IPS-NIHi11 (cell line): ENCODE measurements at regions not wholly inside any gene's neighbourhood (a gene's known extent, or its start where the extent isn't known, plus 50 kb on each side); places are given as distances from the start of the nearest gene placed in this dataset.
A peak's percentile ranks its signal among the peaks of the same experiment; 100 is the strongest.

Source experiments
- DNase-seq: peaks from one replicate; pipeline ENCODE4 v3.0.0; 2012; ENCODE audit warnings: mixed read lengths, low spot score

- no peak for DNase-seq
Measured at GRCh38 chr9:90245661-90246060, 397.0 kb downstream of the DIRAS2 start.

DNA sequence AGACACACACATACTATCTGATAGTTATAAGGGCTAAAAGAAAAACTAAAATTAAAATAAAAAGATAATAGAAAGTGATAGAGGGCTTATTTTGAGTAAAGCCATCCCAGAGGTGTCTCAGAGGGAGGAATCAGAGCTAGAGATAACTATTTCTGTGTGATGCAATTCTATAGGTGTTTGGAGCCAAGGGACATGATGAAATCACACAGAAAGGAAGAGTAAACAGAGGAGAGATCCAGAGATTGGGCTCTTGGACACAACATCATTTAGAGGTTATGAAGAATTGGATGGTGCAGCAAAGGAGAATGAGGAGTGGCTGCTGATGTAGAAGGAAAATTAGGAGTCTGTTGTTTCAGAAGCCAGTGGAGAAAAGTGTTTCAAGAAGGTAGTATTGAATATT lies 393.5 kb downstream of the DIRAS2 start:
- no peak for DNase-seq

DNA sequence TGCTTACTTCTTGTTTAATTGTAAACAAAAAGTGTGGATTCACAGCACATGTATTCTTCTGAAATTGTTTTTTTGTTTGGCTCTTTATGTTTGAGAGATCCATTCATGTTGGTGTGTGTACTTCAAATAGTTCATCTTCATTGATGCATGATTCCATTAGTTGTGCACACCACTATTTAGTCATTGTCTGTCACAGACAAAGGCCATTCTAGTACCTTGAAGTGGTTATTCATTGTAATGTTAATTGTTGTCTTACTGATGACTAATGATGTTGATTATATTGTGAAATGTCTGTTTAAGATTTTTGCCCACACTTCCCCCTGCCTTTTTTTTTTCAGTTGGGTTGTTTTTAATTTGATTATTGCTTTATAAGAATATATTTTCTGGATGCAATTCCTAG lies 391.3 kb downstream of the DIRAS2 start:
- no peak for DNase-seq

GRCh38 chr9:90256345-90256744 lies 386.3 kb downstream of the DIRAS2 start:
- no peak for DNase-seq

DNA sequence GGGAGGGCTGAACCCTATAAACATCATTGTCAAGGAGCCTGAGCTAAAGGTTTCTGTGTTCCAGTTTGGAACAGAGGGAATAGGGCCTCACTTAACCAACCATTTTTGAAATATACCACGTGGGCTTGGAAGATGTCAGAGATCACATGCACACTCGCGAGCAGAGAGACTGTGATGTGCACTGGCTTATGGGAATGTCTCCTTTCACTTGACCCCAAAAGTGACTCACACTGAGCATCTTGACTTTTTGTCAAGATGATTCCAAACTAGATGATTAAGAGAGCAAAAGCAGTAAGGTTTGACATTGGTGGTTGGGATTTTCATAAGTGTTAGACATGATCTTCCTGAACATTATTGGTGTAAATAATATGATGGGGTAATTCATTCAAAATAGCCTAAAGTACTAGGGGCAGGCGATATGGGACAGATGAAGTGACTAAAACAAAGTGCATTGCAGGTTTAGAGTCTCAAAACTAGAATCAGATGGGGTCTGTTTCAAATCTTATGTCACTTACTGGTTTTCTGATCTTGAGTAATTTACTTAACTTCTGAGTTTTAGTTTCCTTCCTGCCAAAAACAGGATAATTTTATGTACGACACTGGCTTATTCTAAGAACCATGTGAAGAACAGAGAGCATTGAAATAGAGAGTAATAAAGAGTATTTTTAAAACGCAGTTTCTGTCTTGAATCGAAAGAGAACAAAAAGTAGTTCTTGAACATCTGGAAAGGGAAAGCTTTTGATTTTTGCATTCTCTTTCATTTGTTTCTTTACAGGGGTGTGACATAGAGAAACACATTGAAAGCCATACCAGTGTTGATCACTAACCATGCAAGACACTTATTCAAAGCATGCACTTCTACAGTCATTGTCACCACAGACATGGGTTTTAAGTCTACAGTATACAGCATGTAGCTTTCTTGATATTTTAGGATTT lies 383.0 kb downstream of the DIRAS2 start:
- DNase-seq = no peak

- DNase-seq = no peak
Measured at GRCh38 chr9:90261698-90262097, 380.9 kb downstream of the DIRAS2 start.

DNA sequence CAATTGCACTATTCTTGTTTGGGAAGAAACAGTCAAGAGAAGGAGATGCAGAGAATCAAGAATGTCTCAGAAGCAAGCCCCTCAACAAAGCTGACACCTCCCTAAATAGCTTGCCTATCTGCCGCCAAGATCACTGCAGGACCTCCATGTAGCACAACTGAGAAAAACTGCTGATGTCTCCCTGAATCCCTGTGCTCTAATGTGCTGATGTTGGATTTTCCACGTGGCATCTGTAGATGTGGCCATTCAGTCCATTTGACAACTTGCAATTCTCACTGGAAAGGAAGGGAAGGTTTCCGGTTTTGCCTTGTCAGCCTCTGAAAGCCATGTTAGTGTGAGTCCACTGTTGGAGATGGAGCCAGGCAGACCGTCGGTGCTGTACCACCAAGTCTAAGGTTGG lies 374.0 kb downstream of the DIRAS2 start:
- no peak for DNase-seq

GRCh38 chr9:90271707-90272106 lies 370.9 kb downstream of the DIRAS2 start:
- no peak for DNase-seq

GRCh38 chr9:90274725-90275124 lies 367.9 kb downstream of the DIRAS2 start:
- no peak for DNase-seq

DNA sequence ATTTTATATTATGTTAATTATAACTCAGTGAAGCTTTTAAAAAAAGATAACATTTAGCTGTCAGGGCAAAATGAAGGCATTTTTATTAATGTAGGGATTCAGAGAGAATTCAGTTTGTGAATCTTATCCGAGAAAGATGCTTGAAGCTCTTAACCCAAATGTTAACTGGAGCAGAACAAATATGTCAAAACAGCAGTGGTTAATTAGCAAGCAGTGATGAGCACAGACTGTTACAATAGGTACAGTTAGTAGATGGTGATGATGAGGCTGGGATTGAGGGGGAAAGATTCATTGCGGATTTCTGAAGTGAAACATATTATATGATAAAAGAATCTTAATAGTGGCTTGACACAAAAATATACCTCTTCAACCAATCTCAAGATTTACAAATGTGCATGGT lies 356.7 kb downstream of the DIRAS2 start:
- no peak for DNase-seq

- no peak for DNase-seq
Measured at GRCh38 chr9:90287567-90288274, 354.9 kb downstream of the DIRAS2 start.

GRCh38 chr9:90288275-90288639 lies 354.4 kb downstream of the DIRAS2 start:
- no peak for DNase-seq

DNA sequence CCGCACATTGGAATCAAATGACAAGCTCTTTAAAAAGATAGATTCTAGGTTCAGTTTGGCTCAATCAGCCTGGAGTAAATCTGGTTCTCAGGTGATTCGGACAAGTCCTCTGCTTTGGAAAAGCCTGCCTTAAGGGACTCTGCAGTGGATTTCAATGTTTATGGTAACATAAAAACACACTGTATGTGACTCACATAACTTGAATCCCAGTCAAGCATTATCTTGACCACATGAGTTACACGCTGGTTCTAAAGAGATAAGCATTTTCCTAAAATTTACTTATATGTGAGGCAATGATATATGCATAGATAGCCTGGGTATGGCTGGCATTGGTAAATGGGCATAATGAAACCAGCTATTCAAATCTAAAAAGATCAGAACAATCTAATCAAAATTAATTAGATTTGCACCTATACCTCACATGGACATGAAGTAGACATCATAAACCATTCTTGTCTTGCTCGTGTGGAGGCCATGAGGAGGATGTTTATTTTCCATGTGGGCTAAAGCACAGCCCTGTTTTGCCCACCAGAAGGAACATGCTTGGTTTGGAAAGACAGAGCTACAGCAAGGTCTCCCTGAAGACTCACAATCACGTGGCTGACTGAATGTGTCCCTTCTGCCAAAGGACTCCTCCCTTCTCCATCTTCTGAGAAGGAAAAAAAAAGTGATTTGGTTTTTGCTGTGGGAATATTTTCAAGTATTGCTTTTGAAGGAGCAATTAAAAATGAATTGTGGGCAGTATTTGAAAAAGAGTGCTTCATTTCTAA lies 351.7 kb downstream of the DIRAS2 start:
- DNase-seq = no peak

GRCh38 chr9:90296539-90296938 lies 346.1 kb downstream of the DIRAS2 start:
- DNase-seq = no peak

DNA sequence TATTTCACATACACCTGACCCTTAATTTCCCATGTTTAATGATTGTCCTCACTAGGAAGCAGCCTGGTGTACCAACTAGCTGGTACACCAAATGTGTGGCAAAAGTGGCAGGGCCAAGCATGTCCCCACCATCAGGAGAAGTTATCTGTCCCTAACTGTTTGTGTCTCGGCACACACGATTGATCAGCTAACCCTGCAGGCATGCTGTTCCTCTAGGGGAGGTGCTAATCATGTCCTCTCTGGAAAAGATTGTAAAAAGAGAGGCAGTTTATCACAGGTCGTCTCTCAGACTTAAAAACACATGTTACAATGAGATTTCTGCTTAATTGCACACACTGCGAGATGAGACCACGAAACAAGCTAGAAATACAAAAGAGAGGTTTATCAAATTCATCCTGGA lies 342.7 kb downstream of the DIRAS2 start:
- DNase-seq = no peak

- no peak for DNase-seq
Measured at GRCh38 chr9:90300611-90301276, 341.9 kb downstream of the DIRAS2 start.

DNA sequence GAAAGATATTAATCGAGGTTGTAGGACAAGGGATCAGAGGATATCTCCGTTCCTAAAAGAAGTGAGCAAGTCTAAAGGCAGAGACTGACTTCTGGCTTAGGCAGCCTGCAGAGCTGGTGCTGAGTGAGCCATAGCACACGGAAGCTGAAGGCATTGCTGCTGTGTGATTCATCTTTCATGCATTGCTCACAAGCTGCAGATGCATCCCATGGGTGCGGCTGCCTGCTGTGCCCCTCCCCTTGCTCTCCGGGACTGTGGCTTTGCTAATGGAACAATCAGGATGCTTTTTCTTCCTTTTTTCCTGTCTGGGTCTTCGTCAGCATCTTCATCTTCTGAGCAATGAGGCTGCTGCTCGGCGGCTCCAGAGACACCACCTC lies 341.4 kb downstream of the DIRAS2 start:
- peak; percentile 27 for DNase-seq

DNA sequence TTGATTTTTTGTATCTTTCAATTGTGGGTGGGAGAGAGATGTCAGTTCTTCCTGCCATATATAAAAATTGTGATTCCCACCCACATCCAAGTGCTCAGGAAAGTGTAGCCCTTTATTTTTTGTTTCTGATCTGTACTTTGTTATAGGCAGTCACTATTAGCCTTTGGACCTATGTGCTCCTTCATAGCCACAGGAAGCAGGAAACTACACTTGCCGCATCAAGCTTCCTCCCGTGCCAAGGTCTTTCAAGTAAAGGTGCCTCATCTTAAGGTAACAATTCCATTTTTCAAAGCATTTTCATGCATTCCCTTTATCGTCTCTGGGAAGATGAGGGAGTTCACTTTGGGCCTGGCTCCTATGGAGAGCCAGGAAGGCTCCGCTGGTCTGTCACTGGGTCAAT lies 339.0 kb downstream of the DIRAS2 start:
- DNase-seq = no peak

- DNase-seq = no peak
Measured at GRCh38 chr9:90306158-90306557, 336.5 kb downstream of the DIRAS2 start.

- DNase-seq = no peak
Measured at GRCh38 chr9:90307167-90307833, 335.3 kb downstream of the DIRAS2 start.

DNA sequence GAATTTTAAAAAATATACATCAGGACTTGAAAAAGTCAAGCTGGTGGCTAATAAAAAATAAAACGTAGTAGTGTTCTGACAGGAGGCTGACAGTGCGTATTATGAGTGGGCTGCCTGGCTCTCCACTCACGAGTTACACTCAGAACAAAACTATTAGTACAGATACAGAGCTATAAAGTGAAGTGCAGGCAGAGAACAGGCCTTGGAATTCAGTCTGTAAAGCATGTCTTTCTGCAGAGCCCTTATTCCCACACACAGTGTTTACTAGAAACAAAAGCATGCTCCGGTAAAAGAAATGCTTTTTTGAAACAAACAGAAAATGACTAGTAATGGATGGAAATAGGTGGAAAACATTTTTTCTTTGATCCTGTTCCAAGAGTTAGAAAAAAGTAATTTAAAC lies 334.7 kb downstream of the DIRAS2 start:
- DNase-seq = no peak

GRCh38 chr9:90308691-90309090 lies 333.9 kb downstream of the DIRAS2 start:
- no peak for DNase-seq
